ENCODE measurements at regions not wholly inside any gene's neighbourhood (a gene's known extent, or its start where the extent isn't known, plus 50 kb on each side); places are given as distances from the start of the nearest gene placed in this dataset.
"Not testable (repeated sequence)": the region's sequence is repeated elsewhere in the genome, so short reads cannot be mapped to it uniquely, and the experiment has no call there.

- no peak for DNase-seq
- intact Hi-C loops (cut with DNase I; ENCODE audit: low total_unique reads), result no loop called here
- Histone ChIP-seq H3K4me1 (no peaks in the 10 kb centered on the region), H3K27ac (no peak overlapping the region), H3K9me3 (peaks cover 0 to 12% (median 0%) of the 10 kb centered on the region in 8 donors), H3K27me3 (replicated peaks in 1 of 7) (no peaks in the 10 kb centered on the region), H3K36me3 (no peaks in the 10 kb centered on the region), H3K4me3 (no peak overlapping the region)
- 66 to 81% (median 69%) methylated on average over 12 of the region's 12 CpGs for WGBS, 5 donors
- TF ChIP-seq POLR2A (IDR thresholded peaks at IDR 0.05) (no peak), POLR2AphosphoS5 (IDR thresholded peaks at IDR 0.05) (no peak), CTCF (IDR thresholded peaks at IDR 0.05 in 8 of 11, conservative IDR thresholded peaks at IDR 0.05 in 3 of 11) (no peak)
Observed at GRCh38 chr20:55094353-55094861, 619.0 kb downstream of the DOK5 start.

- WGBS, 5 donors, result 45 to 57% (median 53%) methylated on average over 4 of the region's 4 CpGs
Observed at GRCh38 chr20:55090286-55090685, 614.9 kb downstream of the DOK5 start.

GRCh38 chr20:55086421-55086820 lies 611.0 kb downstream of the DOK5 start:
- 70 to 100% (median 75%) methylated on average over 1 of the region's 1 CpG for WGBS, 5 donors
- TF ChIP-seq CTCF (IDR thresholded peaks at IDR 0.05 in 8 of 11, conservative IDR thresholded peaks at IDR 0.05 in 3 of 11) (no peak), POLR2AphosphoS5 (IDR thresholded peaks at IDR 0.05) (no peak), POLR2A (IDR thresholded peaks at IDR 0.05) (no peak)
- H3K27me3 ChIP-seq (replicated peaks in 1 of 7), result no peaks in the 10 kb centered on the region
- DNase-seq, result no peak
- H3K27ac ChIP-seq, result no peak overlapping the region
- H3K4me3 ChIP-seq, result no peak overlapping the region
- no peaks in the 10 kb centered on the region for H3K4me1 ChIP-seq
- intact Hi-C loops (cut with DNase I; ENCODE audit: low total_unique reads), result no loop called here
- H3K9me3 ChIP-seq, result peaks cover 0 to 9% (median 1%) of the 10 kb centered on the region in 8 donors
- no peaks in the 10 kb centered on the region for H3K36me3 ChIP-seq

More at GRCh38 chr20:55090286-55090685, 614.9 kb downstream of the DOK5 start:
- H3K4me3 ChIP-seq, result no peak overlapping the region
- no peak overlapping the region for H3K27ac ChIP-seq
- H3K4me1 ChIP-seq, result no peaks in the 10 kb centered on the region
- H3K9me3 ChIP-seq, result peaks cover 0 to 12% (median 0%) of the 10 kb centered on the region in 8 donors
- no peak for DNase-seq
- no peak for TF ChIP-seq POLR2A (IDR thresholded peaks at IDR 0.05)
- no peak for TF ChIP-seq CTCF (IDR thresholded peaks at IDR 0.05 in 8 of 11, conservative IDR thresholded peaks at IDR 0.05 in 3 of 11)
- TF ChIP-seq POLR2AphosphoS5 (IDR thresholded peaks at IDR 0.05), result no peak
- intact Hi-C loops (cut with DNase I; ENCODE audit: low total_unique reads), result no loop called here
- no peaks in the 10 kb centered on the region for H3K27me3 ChIP-seq (replicated peaks in 1 of 7)
- no peaks in the 10 kb centered on the region for H3K36me3 ChIP-seq

- no peaks in the 10 kb centered on the region for H3K36me3 ChIP-seq
- peaks cover 0 to 25% (median 8%) of the 10 kb centered on the region in 8 donors for H3K9me3 ChIP-seq
- WGBS, 5 donors, result 75 to 83% (median 81%) methylated on average over 4 of the region's 4 CpGs
- no peaks in the 10 kb centered on the region for H3K27me3 ChIP-seq (replicated peaks in 1 of 7)
- H3K27ac ChIP-seq, result no peak overlapping the region
- intact Hi-C loops (cut with DNase I; ENCODE audit: low total_unique reads), result no loop called here
- no peak overlapping the region for H3K4me3 ChIP-seq
- DNase-seq, result no peak
- no peaks in the 10 kb centered on the region for H3K4me1 ChIP-seq
- TF ChIP-seq CTCF (IDR thresholded peaks at IDR 0.05 in 8 of 11, conservative IDR thresholded peaks at IDR 0.05 in 3 of 11) (no peak), POLR2AphosphoS5 (IDR thresholded peaks at IDR 0.05) (no peak), POLR2A (IDR thresholded peaks at IDR 0.05) (no peak)
Observed at GRCh38 chr20:55079917-55080316, 604.5 kb downstream of the DOK5 start.

GRCh38 chr20:55074266-55074840 lies 599.0 kb downstream of the DOK5 start:
- 90 to 96% (median 93%) methylated on average over 17 to 19 of the region's 19 CpGs for WGBS, 5 donors
- H3K27ac ChIP-seq; intact Hi-C loops (cut with DNase I; ENCODE audit: low total_unique reads); H3K36me3 ChIP-seq; H3K4me3 ChIP-seq; H3K27me3 ChIP-seq (replicated peaks in 1 of 7); H3K4me1 ChIP-seq; DNase-seq: not testable (repeated sequence)
- peaks cover 0 to 19% (median 11%) of the 10 kb centered on the region in 8 donors for H3K9me3 ChIP-seq

Measured in spleen (tissue), 11 donors.